Duodenal mucosa (tissue), 2 donors: ENCODE measurements at regions not wholly inside any gene's neighbourhood (a gene's known extent, or its start where the extent isn't known, plus 50 kb on each side); places are given as distances from the start of the nearest gene placed in this dataset.
"Not testable (repeated sequence)": the region's sequence is repeated elsewhere in the genome, so short reads cannot be mapped to it uniquely, and the experiment has no call there.

Experiments
- H3K27ac ChIP-seq: one replicate; pipeline ENCODE4 v1.7.0; 2013; ENCODE audit warnings: low read depth, low read length
- H3K27me3 ChIP-seq, 2 donors: one replicate each; pipeline ENCODE4 v1.7.0; 2013; ENCODE audit warnings: low read length in 2 of 2, control low read depth in 1 of 2; ENCODE audit not compliant: insufficient read depth in 2 of 2, control insufficient read depth in 1 of 2
- H3K36me3 ChIP-seq, 2 donors: one replicate each; pipeline ENCODE4 v1.7.0; 2013; ENCODE audit warnings: low read length in 2 of 2, control low read depth in 1 of 2; ENCODE audit not compliant: insufficient read depth in 2 of 2, control insufficient read depth in 1 of 2
- H3K4me1 ChIP-seq, 2 donors: one replicate each; pipeline ENCODE4 v1.7.0; 2013; ENCODE audit warnings: low read length in 2 of 2, control low read depth in 1 of 2; ENCODE audit not compliant: insufficient read depth in 2 of 2, control insufficient read depth in 1 of 2
- H3K4me3 ChIP-seq, 2 donors: one replicate each; pipeline ENCODE4 v1.7.0; 2013; ENCODE audit warnings: low read length in 2 of 2, low read depth in 1 of 2
- H3K9ac ChIP-seq, 2 donors: one replicate each; pipeline ENCODE4 v1.7.0; 2013; ENCODE audit warnings: low read length in 2 of 2, low read depth in 1 of 2
- H3K9me3 ChIP-seq, 2 donors: one replicate each; pipeline ENCODE4 v1.7.0; 2013; ENCODE audit warnings: low read length in 2 of 2, control low read depth in 1 of 2; ENCODE audit not compliant: control insufficient read depth in 1 of 2

GRCh38 chr5:173673295-173674101, 57.0 kb upstream of the BOD1 start:
- Histone ChIP-seq H3K9ac (no peak overlapping the region), H3K4me1 (peaks cover 0 to 6% of the 10 kb centered on the region in 2 donors), H3K9me3 (peaks cover 0 to 6% of the 10 kb centered on the region in 2 donors), H3K27me3 (peaks cover 0 to 2% of the 10 kb centered on the region in 2 donors), H3K27ac (no peak overlapping the region), H3K4me3 (no peak overlapping the region), H3K36me3 (no peaks in the 10 kb centered on the region)

GRCh38 chr5:173675287-173675996, 59.0 kb upstream of the BOD1 start:
- Histone ChIP-seq H3K27ac (no peak overlapping the region), H3K4me1 (peaks cover 0 to 6% of the 10 kb centered on the region in 2 donors), H3K4me3 (no peak overlapping the region), H3K36me3 (no peaks in the 10 kb centered on the region), H3K9me3 (no peaks in the 10 kb centered on the region), H3K27me3 (peaks cover 0 to 2% of the 10 kb centered on the region in 2 donors), H3K9ac (no peak overlapping the region)

DNA sequence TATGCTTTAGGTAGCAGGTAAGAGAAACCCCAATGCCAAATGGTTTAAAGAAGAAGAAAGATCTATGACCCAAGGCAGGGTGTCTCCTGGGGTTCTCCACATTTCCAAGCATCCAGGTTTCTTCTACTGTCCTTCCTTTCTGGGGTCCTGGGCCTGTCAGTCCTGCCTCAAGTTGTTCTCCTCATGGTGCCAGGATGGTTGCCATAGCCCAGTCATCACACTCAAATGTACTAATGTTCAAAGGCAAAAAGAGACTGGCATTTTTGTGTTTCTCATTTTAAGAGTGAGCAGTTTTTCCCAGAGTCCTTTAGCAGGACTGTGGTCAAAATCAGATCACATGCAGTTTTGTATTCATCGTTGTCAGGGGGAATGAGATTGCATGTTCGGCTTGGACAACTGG, 59.9 kb upstream of the BOD1 start:
- Histone ChIP-seq H3K4me3 (no peak overlapping the region), H3K27me3 (peaks cover 0 to 2% of the 10 kb centered on the region in 2 donors), H3K9ac (no peak overlapping the region), H3K36me3 (no peaks in the 10 kb centered on the region), H3K4me1 (peaks cover 0 to under 1% of the 10 kb centered on the region in 2 donors), H3K27ac (no peak overlapping the region), H3K9me3 (no peaks in the 10 kb centered on the region)

DNA sequence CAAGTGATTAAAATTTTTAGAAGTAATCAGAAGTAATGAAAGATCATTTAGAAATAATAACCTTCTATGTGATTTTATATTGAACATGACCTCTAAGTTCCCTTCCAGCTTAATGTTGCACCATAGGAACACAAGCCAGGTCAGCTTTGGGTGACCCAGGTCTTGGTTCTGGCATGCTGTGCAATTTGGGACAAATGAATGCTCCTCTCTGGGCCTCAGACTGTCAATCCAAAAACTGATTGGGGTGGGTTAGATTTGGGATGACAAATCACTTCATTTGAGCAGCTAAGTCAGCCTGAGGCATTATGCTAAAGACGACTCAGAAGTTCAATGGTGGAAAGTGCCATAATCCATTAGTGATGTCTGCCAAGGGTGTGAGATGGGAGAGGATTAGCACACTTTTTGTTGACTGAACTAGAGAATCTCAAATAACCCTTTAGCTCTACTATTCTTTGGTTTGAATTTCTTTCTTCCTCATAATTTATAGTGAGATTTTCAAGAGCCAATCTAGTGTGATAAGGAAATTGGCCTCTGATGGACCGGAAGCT, 60.7 kb upstream of the BOD1 start:
- Histone ChIP-seq H3K27ac (no peak overlapping the region), H3K4me1 (no peaks in the 10 kb centered on the region), H3K9me3 (no peaks in the 10 kb centered on the region), H3K27me3 (no peaks in the 10 kb centered on the region), H3K9ac (no peak overlapping the region), H3K36me3 (no peaks in the 10 kb centered on the region), H3K4me3 (no peak overlapping the region)

- Histone ChIP-seq H3K9me3 (no peaks in the 10 kb centered on the region), H3K27ac (peak overlapping the region; percentile 13), H3K4me1 (no peaks in the 10 kb centered on the region), H3K36me3 (no peaks in the 10 kb centered on the region), H3K9ac (no peak overlapping the region), H3K4me3 (no peak overlapping the region), H3K27me3 (no peaks in the 10 kb centered on the region)
Measured at GRCh38 chr5:173679909-173680630, 63.6 kb upstream of the BOD1 start.

DNA sequence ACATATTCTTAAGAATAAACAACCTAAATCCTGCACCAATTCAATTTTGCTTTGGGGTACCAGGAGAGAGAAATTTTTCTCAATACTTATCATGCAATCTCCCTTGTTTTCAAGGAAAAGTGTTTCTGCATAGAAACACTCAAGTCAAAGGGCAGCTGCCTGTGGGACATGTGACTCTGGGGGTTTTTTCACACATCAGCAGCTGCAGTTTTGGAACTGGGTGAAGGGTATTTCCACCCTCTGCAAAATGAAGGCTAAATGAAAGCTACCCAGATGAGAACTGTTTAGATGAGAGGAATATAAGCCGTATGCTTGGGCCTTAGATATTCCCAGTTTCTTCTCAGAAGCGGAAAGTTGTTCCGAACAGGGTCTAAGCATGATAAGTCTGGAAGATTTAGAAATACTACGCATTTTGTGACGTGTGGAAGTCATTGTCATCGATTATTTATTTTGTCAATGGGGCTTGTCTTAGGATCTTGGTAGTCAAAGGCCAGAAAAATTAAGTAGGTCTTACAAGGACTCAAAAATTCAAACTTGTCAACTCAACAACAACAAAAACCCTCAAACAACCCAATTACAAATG, 64.3 kb upstream of the BOD1 start:
- Histone ChIP-seq H3K9ac (no peak overlapping the region), H3K4me3 (no peak overlapping the region), H3K27ac (no peak overlapping the region), H3K36me3 (no peaks in the 10 kb centered on the region), H3K9me3 (no peaks in the 10 kb centered on the region), H3K4me1 (no peaks in the 10 kb centered on the region), H3K27me3 (no peaks in the 10 kb centered on the region)

GRCh38 chr5:173682313-173682712, 65.9 kb upstream of the BOD1 start:
- H3K27me3 ChIP-seq, result no peaks in the 10 kb centered on the region
- H3K36me3 ChIP-seq, result no peaks in the 10 kb centered on the region
- no peaks in the 10 kb centered on the region for H3K9me3 ChIP-seq
- H3K27ac ChIP-seq, result no peak overlapping the region
- no peak overlapping the region for H3K9ac ChIP-seq
- no peaks in the 10 kb centered on the region for H3K4me1 ChIP-seq
- H3K4me3 ChIP-seq, result no peak overlapping the region

- H3K36me3 ChIP-seq, H3K9me3 ChIP-seq, H3K9ac ChIP-seq, H3K4me3 ChIP-seq, H3K27me3 ChIP-seq, H3K27ac ChIP-seq: not testable (repeated sequence)
- peaks cover 10 to 11% of the 10 kb centered on the region in 2 donors for H3K4me1 ChIP-seq
Measured at GRCh38 chr5:173684535-173684934, 68.1 kb upstream of the BOD1 start.

DNA sequence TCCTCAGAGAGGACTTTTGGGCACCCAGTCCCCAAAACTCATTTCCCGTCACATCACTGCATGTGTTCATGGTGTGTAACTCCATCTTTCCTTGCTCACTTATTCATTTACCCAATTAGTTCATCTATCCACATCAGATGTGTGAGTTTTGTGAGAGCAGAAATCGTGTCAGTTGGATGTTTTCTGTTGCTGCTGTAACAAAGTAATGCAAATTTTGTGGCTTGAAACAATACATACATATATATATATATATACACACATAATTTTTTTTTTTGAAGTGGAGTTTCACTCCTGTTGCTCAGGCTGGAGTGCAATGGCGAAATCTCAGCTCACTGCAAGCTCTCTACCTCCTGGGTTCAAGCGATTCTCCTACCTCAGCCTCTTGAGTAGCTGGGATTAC, 70.5 kb upstream of the BOD1 start:
- Histone ChIP-seq H3K4me3 (no peak overlapping the region), H3K4me1 (peaks cover 17 to 20% of the 10 kb centered on the region in 2 donors), H3K27ac (no peak overlapping the region), H3K36me3 (no peaks in the 10 kb centered on the region), H3K27me3 (no peaks in the 10 kb centered on the region), H3K9me3 (no peaks in the 10 kb centered on the region), H3K9ac (no peak overlapping the region)
